DND-41 (cell line): ENCODE measurements at regions not wholly inside any gene's neighbourhood (a gene's known extent, or its start where the extent isn't known, plus 50 kb on each side); places are given as distances from the start of the nearest gene placed in this dataset.

ENCODE experiments used
- CTCF ChIP-seq: IDR thresholded peaks from 2 replicates; pipeline ENCODE4 v1.5.1; 2012; ENCODE audit warnings: borderline replicate concordance, low read length, moderate library complexity, mild to moderate bottlenecking; ENCODE audit not compliant: poor library complexity, severe bottlenecking; ENCODE audit errors: extremely low read depth
- EZH2 ChIP-seq: IDR thresholded peaks from 3 replicates; pipeline ENCODE4 v1.6.1; 2012; ENCODE audit warnings: borderline replicate concordance, low read depth, mild to moderate bottlenecking, moderate library complexity, low read length, inconsistent platforms; ENCODE audit not compliant: severe bottlenecking

DNA sequence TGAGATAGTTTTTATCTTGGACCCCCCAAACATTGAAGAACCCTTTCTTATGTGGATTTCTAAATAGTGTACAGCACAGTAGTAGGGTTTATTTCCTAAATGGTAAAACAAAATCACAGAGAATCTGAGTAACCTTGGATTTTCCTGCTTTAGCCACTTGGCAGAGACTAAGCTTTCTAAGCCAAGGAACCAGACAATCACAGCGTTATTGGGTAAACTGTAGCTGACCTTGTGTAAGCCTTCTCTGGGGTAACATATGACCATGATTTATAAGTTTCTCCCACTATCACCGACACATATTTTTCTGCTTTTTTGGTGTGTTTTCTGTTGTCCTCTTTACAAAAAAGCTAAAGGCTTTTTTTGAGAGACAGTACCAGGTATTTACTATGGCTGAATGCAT lies 136.3 kb upstream of the PZP start:
- no peak for TF ChIP-seq CTCF
- no peak for TF ChIP-seq EZH2
